NB4 (cell line): ENCODE measurements at regions not wholly inside any gene's neighbourhood (a gene's known extent, or its start where the extent isn't known, plus 50 kb on each side); places are given as distances from the start of the nearest gene placed in this dataset.
"Not testable (repeated sequence)": the region's sequence is repeated elsewhere in the genome, so short reads cannot be mapped to it uniquely, and the experiment has no call there.

ENCODE experiments used
- DNase-seq: peaks from one replicate; pipeline ENCODE4 v3.0.0; 2010; ENCODE audit warnings: low read depth
- H3K4me3 ChIP-seq: one replicate; pipeline ENCODE4 v1.5.1; 2011; ENCODE audit warnings: mild to moderate bottlenecking, low read depth, low read length, moderate library complexity
- CTCF ChIP-seq: IDR thresholded peaks from one replicate; pipeline ENCODE4 v1.5.1; 2012; ENCODE audit warnings: low read depth, low read length
- MYC ChIP-seq: IDR thresholded peaks from 2 replicates; pipeline ENCODE4 v1.6.1; 2011; ENCODE audit warnings: low read depth, low read length
- POLR2A ChIP-seq: IDR thresholded peaks from 2 replicates; pipeline ENCODE4 v1.6.1; 2011; ENCODE audit warnings: mild to moderate bottlenecking; ENCODE audit not compliant: insufficient read length; ENCODE audit errors: extremely low read depth
- TF ChIP-seq, protein P1 (sequence below): IDR thresholded peaks from 2 replicates; pipeline ENCODE4 v1.6.1; 2011; ENCODE audit warnings: low read depth, low read length

GRCh38 chr2:38483776-38484501 is 106.9 kb upstream of the ATL2 start:
- TF ChIP-seq, protein P1, sequence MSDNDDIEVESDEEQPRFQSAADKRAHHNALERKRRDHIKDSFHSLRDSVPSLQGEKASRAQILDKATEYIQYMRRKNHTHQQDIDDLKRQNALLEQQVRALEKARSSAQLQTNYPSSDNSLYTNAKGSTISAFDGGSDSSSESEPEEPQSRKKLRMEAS: no peak
- TF ChIP-seq CTCF (no peak), MYC (no peak), POLR2A (no peak)
- no peak overlapping the region for H3K4me3 ChIP-seq
- peak; percentile 29 for DNase-seq

DNA sequence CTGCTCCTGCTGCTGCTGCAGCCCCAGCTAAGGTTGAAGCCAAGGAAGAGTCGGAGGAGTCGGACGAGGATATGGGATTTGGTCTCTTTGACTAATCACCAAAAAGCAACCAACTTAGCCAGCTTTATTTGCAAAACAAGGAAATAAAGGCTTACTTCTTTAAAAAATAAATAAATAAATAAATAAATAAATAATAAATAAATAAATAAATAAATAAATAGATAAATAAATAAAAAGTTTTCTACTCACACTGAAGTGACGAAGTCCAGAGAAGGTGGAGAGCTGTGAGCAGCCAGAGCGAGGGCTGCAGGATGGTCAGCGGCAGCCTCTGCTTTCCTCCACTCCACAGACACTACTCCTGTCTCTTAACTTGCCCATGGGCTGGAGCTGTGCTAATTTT is 105.6 kb upstream of the ATL2 start:
- DNase-seq, H3K4me3 ChIP-seq: not testable (repeated sequence)

GRCh38 chr2:38480617-38481016 is 103.5 kb upstream of the ATL2 start:
- no peak for DNase-seq
- TF ChIP-seq, protein P1: no peak
- no peak for TF ChIP-seq POLR2A
- no peak overlapping the region for H3K4me3 ChIP-seq

- no peak overlapping the region for H3K4me3 ChIP-seq
- no peak for DNase-seq
- no peak for TF ChIP-seq POLR2A
- TF ChIP-seq, protein P1: no peak
- TF ChIP-seq CTCF: no peak
- no peak for TF ChIP-seq MYC
Observed at GRCh38 chr2:38477006-38477405, 99.9 kb upstream of the ATL2 start.

DNA sequence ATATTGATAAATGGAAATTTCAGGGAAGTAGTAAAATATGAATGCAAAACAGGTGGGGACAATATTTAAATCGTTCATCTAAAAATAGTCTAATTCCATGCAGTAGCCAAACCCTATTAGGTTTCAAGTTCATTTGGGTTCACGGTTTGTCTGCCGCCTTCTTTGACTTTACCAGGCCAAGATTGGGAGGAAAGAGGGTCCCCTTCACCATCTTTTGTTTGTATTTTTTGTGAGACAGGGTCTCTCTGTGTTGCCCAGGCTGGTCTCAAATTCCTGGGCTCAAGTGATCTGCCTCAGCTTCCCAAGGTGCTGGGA is 98.5 kb upstream of the ATL2 start:
- no peak overlapping the region for H3K4me3 ChIP-seq
- DNase-seq: no peak
- TF ChIP-seq POLR2A: no peak
- TF ChIP-seq, protein P1: no peak
- TF ChIP-seq CTCF: no peak
- no peak for TF ChIP-seq MYC

DNA sequence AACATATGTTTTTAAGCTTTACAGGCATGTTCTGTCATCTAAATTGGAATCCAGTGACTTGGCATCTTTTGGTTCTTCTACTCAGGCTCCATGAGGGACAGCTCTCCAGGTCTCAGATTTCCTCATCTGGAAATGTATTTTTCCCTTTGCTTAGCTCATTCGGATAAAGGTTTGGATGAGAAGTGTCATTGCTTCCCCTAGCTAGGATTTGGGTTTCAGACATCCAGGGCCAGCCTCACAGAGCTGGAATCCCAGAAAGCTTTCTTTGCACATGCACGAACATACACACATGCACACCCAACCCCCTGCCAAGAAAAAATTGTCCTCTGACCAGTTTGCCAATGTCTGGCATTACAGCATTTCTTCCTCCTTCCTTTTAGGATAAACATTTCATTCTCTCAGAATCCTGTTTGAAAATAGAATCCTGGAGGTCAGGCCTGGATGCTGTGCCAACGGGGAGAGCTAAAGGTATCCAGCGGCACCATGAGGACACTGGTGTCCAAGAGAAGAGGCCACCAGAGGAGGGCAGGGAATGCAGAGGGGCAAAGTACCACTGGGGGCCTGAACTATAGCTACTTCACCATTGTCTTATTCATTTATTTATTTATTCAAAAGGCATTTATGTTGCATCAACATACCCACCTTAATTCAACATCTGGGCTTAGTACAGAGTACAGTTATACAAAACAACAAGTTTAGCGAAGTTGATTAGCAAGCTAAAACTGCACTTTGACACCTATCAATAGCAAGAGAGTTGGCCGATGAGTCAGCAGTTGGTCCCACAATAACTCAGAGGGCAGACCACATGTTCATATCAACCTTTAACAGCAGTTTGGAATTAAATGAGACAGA is 97.9 kb upstream of the ATL2 start:
- TF ChIP-seq POLR2A (no peak), MYC (no peak), CTCF (no peak)
- TF ChIP-seq, protein P1: no peak
- H3K4me3 ChIP-seq: no peak overlapping the region
- no peak for DNase-seq
